NCI-H345 treated with DMSO at 0.1 percent for 48 hours (cell line): ENCODE measurements at regions not wholly inside any gene's neighbourhood (a gene's known extent, or its start where the extent isn't known, plus 50 kb on each side); places are given as distances from the start of the nearest gene placed in this dataset.

ENCODE experiments used
- DNase-seq: peaks from one replicate; lab custom pipeline; 2025; ENCODE audit not compliant: unreplicated experiment; lab: John Stamatoyannopoulos, UW

GRCh38 chr5:19369048-19369447 is 619.0 kb downstream of the CDH18 start:
- no peak for DNase-seq

- DNase-seq = no peak
Measured at GRCh38 chr5:19369561-19369960, 618.4 kb downstream of the CDH18 start.

- no peak for DNase-seq
Measured at GRCh38 chr5:19370655-19371386, 617.2 kb downstream of the CDH18 start.

- no peak for DNase-seq
Measured at GRCh38 chr5:19388391-19388790, 599.6 kb downstream of the CDH18 start.

GRCh38 chr5:19401032-19401431 is 587.0 kb downstream of the CDH18 start:
- no peak for DNase-seq

GRCh38 chr5:19406576-19407365 is 581.2 kb downstream of the CDH18 start:
- no peak for DNase-seq

GRCh38 chr5:19408149-19408548 is 579.9 kb downstream of the CDH18 start:
- DNase-seq = no peak

GRCh38 chr5:19411936-19412335 is 576.1 kb downstream of the CDH18 start:
- DNase-seq = no peak
